ENCODE measurements at regions not wholly inside any gene's neighbourhood (a gene's known extent, or its start where the extent isn't known, plus 50 kb on each side); places are given as distances from the start of the nearest gene placed in this dataset.
A peak's percentile ranks its signal among the peaks of the same experiment; 100 is the strongest.
"Not testable (repeated sequence)": the region's sequence is repeated elsewhere in the genome, so short reads cannot be mapped to it uniquely, and the experiment has no call there.

GRCh38 chr9:88837731-88838130 is 153.5 kb upstream of the S1PR3 start:
- H3K27me3 ChIP-seq (ENCODE audit: insufficient read depth, poor library complexity, severe bottlenecking), result no peaks in the 10 kb centered on the region
- no peak overlapping the region for H3K4me3 ChIP-seq (ENCODE audit: severe bottlenecking)

GRCh38 chr9:88849878-88850277 is 141.4 kb upstream of the S1PR3 start:
- H3K4me3 ChIP-seq (ENCODE audit: severe bottlenecking); ATAC-seq (ENCODE audit: low read depth); DNase-seq (ENCODE audit: low spot score); H3K4me1 ChIP-seq (ENCODE audit: insufficient read depth, poor library complexity, severe bottlenecking); H3K36me3 ChIP-seq (ENCODE audit: low read depth); H3K9me3 ChIP-seq (ENCODE audit: severe bottlenecking); H3K27ac ChIP-seq (ENCODE audit: poor library complexity, severe bottlenecking); H3K27me3 ChIP-seq (ENCODE audit: insufficient read depth, poor library complexity, severe bottlenecking): not testable (repeated sequence)

More at GRCh38 chr9:88837731-88838130, 153.5 kb upstream of the S1PR3 start:
- TF ChIP-seq CTCF (IDR thresholded peaks at IDR 0.05; ENCODE audit: poor library complexity, severe bottlenecking), result no peak
- Histone ChIP-seq H3K9me3 (ENCODE audit: severe bottlenecking) (no peaks in the 10 kb centered on the region), H3K4me1 (ENCODE audit: insufficient read depth, poor library complexity, severe bottlenecking) (peaks cover 13% of the 10 kb centered on the region), H3K27ac (ENCODE audit: poor library complexity, severe bottlenecking) (no peak overlapping the region), H3K36me3 (ENCODE audit: low read depth) (no peaks in the 10 kb centered on the region)
- no peak for DNase-seq (ENCODE audit: low spot score)
- ATAC-seq (ENCODE audit: low read depth), result no peak

- no peaks in the 10 kb centered on the region for H3K27me3 ChIP-seq (ENCODE audit: insufficient read depth, poor library complexity, severe bottlenecking)
Observed at GRCh38 chr9:88852794-88853193, 138.5 kb upstream of the S1PR3 start.

GRCh38 chr9:88870627-88871026 is 120.6 kb upstream of the S1PR3 start:
- TF ChIP-seq CTCF (IDR thresholded peaks at IDR 0.05; ENCODE audit: poor library complexity, severe bottlenecking), result no peak
- Histone ChIP-seq H3K4me1 (ENCODE audit: insufficient read depth, poor library complexity, severe bottlenecking) (no peaks in the 10 kb centered on the region), H3K4me3 (ENCODE audit: severe bottlenecking) (no peak overlapping the region), H3K27me3 (ENCODE audit: insufficient read depth, poor library complexity, severe bottlenecking) (no peaks in the 10 kb centered on the region), H3K27ac (ENCODE audit: poor library complexity, severe bottlenecking) (no peak overlapping the region), H3K36me3 (ENCODE audit: low read depth) (no peaks in the 10 kb centered on the region), H3K9me3 (ENCODE audit: severe bottlenecking) (no peaks in the 10 kb centered on the region)
- no peak for DNase-seq (ENCODE audit: low spot score)
- no peak for ATAC-seq (ENCODE audit: low read depth)

More at GRCh38 chr9:88852794-88853193, 138.5 kb upstream of the S1PR3 start:
- peak; percentile 99 for ATAC-seq (ENCODE audit: low read depth)
- no peak for TF ChIP-seq CTCF (IDR thresholded peaks at IDR 0.05; ENCODE audit: poor library complexity, severe bottlenecking)
- Histone ChIP-seq H3K9me3 (ENCODE audit: severe bottlenecking) (peaks cover 3% of the 10 kb centered on the region), H3K27ac (ENCODE audit: poor library complexity, severe bottlenecking) (peak overlapping the region; percentile 47), H3K4me1 (ENCODE audit: insufficient read depth, poor library complexity, severe bottlenecking) (peaks cover 9% of the 10 kb centered on the region), H3K36me3 (ENCODE audit: low read depth) (no peaks in the 10 kb centered on the region), H3K4me3 (ENCODE audit: severe bottlenecking) (no peak overlapping the region)
- DNase-seq (ENCODE audit: low spot score), result no peak

GRCh38 chr9:88871669-88872068 is 119.6 kb upstream of the S1PR3 start:
- TF ChIP-seq CTCF (IDR thresholded peaks at IDR 0.05; ENCODE audit: poor library complexity, severe bottlenecking), result no peak
- Histone ChIP-seq H3K4me1 (ENCODE audit: insufficient read depth, poor library complexity, severe bottlenecking) (no peaks in the 10 kb centered on the region), H3K4me3 (ENCODE audit: severe bottlenecking) (no peak overlapping the region), H3K27ac (ENCODE audit: poor library complexity, severe bottlenecking) (no peak overlapping the region), H3K9me3 (ENCODE audit: severe bottlenecking) (no peaks in the 10 kb centered on the region), H3K27me3 (ENCODE audit: insufficient read depth, poor library complexity, severe bottlenecking) (no peaks in the 10 kb centered on the region), H3K36me3 (ENCODE audit: low read depth) (no peaks in the 10 kb centered on the region)
- ATAC-seq (ENCODE audit: low read depth), result no peak
- no peak for DNase-seq (ENCODE audit: low spot score)

Measured in RWPE2 (cell line).